ENCODE measurements at regions not wholly inside any gene's neighbourhood (a gene's known extent, or its start where the extent isn't known, plus 50 kb on each side); places are given as distances from the start of the nearest gene placed in this dataset.
"Not testable (repeated sequence)": the region's sequence is repeated elsewhere in the genome, so short reads cannot be mapped to it uniquely, and the experiment has no call there.

DNA sequence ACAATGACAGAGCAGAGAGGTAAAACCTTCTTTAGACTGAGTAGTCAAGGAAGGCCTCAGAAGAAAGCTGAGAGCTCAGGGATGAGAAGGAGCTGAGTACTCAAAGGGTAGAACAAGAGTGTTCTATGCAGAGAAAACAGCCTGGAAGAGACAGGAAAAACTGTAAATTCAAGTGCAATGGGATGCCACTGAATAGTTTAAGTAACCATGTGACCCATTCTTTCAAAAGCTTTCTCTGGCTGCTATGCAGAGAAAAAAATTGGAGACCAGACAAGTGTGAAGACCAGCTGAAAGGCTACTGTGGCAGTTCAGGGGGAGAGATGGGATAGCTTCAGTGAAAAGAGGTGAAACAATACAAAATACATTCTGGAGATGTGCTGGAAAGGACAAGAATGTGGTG, 61.3 kb upstream of the RNF38 start:
- DNase-seq: no peak

- not testable (repeated sequence) for DNase-seq
These were observed 58.4 kb upstream of the RNF38 start for GRCh38 chr9:36458430-36458915.

DNA sequence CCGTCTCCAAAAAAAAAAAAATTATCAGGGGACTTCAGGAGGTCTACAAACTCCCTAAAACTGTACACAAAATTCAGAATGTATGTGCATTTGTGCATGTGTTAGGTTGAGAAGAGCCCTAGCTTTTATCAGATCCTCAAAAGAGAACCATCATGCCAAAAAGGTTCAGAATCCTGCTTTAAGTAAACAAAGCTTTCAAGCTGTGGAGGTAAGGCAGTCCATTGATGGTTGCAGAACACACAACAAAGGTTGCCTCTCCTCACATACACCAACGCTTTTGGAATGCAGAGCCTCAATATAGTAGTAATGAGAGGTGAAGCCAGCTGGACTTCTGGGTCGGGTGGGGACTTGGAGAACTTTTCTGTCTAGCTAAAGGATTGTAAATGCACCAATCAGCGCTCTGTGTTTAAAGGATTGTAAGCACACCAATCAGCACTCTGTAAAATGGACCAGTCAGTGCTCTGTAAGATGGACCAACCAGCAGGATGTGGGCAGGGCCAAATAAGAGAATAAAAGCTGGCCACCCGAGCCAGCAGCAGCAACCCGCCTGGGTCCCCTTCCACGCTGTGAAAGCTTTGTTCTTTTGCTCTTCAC, 57.9 kb upstream of the RNF38 start:
- no peak for DNase-seq

DNA sequence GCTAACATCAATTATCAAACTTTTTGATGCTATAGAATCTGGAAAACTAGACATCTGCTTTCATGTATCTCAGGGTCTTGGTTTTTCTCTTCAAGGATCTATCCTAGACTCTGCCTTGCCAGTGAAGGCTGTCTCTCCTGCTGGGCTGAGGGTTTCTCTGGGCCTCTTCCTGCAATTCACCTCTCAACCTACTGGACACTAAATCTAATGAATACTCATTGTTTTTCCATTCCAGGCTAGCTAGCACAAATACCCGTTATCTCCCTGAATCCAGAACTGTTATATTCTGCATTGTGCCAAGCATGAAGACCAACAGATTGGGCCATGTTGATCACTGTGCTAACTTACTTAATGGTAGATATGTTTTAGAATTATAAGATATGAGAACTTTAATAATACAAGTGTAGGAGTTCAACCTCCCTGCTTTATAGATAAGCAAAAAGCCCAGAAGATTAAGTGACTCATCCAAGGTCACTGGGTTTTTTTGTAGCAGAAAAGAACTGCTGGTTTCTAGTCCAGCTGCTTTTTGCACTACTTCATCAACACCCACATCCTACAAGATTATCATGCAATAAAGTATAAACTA, 56.5 kb upstream of the RNF38 start:
- DNase-seq: no peak

GRCh38 chr9:36451949-36452348, 51.9 kb upstream of the RNF38 start:
- DNase-seq: no peak

- peak; percentile 46 for DNase-seq
These were observed 50.2 kb upstream of the RNF38 start for GRCh38 chr9:36450110-36450732.
